DND-41 (cell line): ENCODE measurements at regions not wholly inside any gene's neighbourhood (a gene's known extent, or its start where the extent isn't known, plus 50 kb on each side); places are given as distances from the start of the nearest gene placed in this dataset.

ENCODE experiments used
- EZH2 ChIP-seq: IDR thresholded peaks from 3 replicates; pipeline ENCODE4 v1.6.1; 2012; ENCODE audit warnings: borderline replicate concordance, low read depth, mild to moderate bottlenecking, moderate library complexity, low read length, inconsistent platforms; ENCODE audit not compliant: severe bottlenecking
- TF ChIP-seq, protein P1 (sequence below): IDR thresholded peaks from 2 replicates; pipeline ENCODE4 v1.5.1; 2012; ENCODE audit warnings: borderline replicate concordance, low read length, moderate library complexity, mild to moderate bottlenecking; ENCODE audit not compliant: poor library complexity, severe bottlenecking; ENCODE audit errors: extremely low read depth

- TF ChIP-seq, protein P1, sequence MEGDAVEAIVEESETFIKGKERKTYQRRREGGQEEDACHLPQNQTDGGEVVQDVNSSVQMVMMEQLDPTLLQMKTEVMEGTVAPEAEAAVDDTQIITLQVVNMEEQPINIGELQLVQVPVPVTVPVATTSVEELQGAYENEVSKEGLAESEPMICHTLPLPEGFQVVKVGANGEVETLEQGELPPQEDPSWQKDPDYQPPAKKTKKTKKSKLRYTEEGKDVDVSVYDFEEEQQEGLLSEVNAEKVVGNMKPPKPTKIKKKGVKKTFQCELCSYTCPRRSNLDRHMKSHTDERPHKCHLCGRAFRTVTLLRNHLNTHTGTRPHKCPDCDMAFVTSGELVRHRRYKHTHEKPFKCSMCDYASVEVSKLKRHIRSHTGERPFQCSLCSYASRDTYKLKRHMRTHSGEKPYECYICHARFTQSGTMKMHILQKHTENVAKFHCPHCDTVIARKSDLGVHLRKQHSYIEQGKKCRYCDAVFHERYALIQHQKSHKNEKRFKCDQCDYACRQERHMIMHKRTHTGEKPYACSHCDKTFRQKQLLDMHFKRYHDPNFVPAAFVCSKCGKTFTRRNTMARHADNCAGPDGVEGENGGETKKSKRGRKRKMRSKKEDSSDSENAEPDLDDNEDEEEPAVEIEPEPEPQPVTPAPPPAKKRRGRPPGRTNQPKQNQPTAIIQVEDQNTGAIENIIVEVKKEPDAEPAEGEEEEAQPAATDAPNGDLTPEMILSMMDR = no peak
- TF ChIP-seq EZH2 = no peak
Observed at GRCh38 chr10:130934293-130935127, 377.0 kb downstream of the TCERG1L start.
